HepG2 (cell line): ENCODE measurements at regions not wholly inside any gene's neighbourhood (a gene's known extent, or its start where the extent isn't known, plus 50 kb on each side); places are given as distances from the start of the nearest gene placed in this dataset.

Source experiments
- ASH2L ChIP-seq: fragments of 300-600, 200-600 bp; sonication (generic); IDR thresholded peaks from 2 replicates; pipeline ENCODE4 v1.7.0; 2017; ENCODE audit warnings: low read depth, mild to moderate bottlenecking, moderate library complexity, mixed read lengths, low read length; ENCODE audit not compliant: insufficient read length
- CC2D1A ChIP-seq: sonication (generic); formaldehyde crosslinking; IDR thresholded peaks from 2 replicates; pipeline ENCODE4 v1.8.1; 2023; ENCODE audit warnings: mild to moderate bottlenecking, missing genetic modification reagents
- EP300 ChIP-seq, 3 experiments: sonication (generic) in 1 of 3; formaldehyde crosslinking in 1 of 3; IDR thresholded peaks; 2 replicates each; pipeline versions ENCODE4 v1.5.1 to v1.6.1; 2011 to 2020; ENCODE audit warnings: low read depth in 2 of 3, low read length in 2 of 3, borderline replicate concordance in 1 of 3, improper control_type of control experiment in 1 of 3, mild to moderate bottlenecking in 1 of 3, missing genetic modification reagents in 1 of 3, moderate library complexity in 1 of 3
- PHF21A ChIP-seq: sonication (generic); formaldehyde crosslinking; IDR thresholded peaks from 2 replicates; pipeline ENCODE4 v1.5.0; 2020; ENCODE audit warnings: mild to moderate bottlenecking, missing genetic modification reagents
- POLR2A ChIP-seq, 2 experiments: IDR thresholded peaks; 2 replicates each; pipeline ENCODE4 v1.6.1; 2011; ENCODE audit warnings: low read depth in 2 of 2, low read length in 2 of 2, mild to moderate bottlenecking in 1 of 2, moderate library complexity in 1 of 2; ENCODE audit not compliant: insufficient read depth in 1 of 2
- RBM22 ChIP-seq: fragments of 200-400 bp; formaldehyde crosslinking; optimal IDR thresholded peaks from 2 replicates; pipeline ENCODE3; 2017; ENCODE audit warnings: mild to moderate bottlenecking, low read length, moderate library complexity
- SP4 ChIP-seq: sonication (generic); formaldehyde crosslinking; IDR thresholded peaks from 2 replicates; pipeline ENCODE4 v1.8.1; 2023; ENCODE audit warnings: mild to moderate bottlenecking, missing genetic modification reagents
- ZBTB20 ChIP-seq: sonication (generic); formaldehyde crosslinking; IDR thresholded peaks from 2 replicates; pipeline ENCODE4 v1.8.1; 2023; ENCODE audit warnings: missing genetic modification reagents, low read depth, mild to moderate bottlenecking, borderline replicate concordance
- ZBTB8A ChIP-seq: sonication (generic); formaldehyde crosslinking; IDR thresholded peaks from 2 replicates; pipeline ENCODE4 v1.4.0; 2020; ENCODE audit warnings: mild to moderate bottlenecking, low read depth, missing genetic modification reagents, borderline replicate concordance
- ZNF143 ChIP-seq: sonication (generic); formaldehyde crosslinking; IDR thresholded peaks from 2 replicates; pipeline ENCODE4 v1.4.0; 2020; ENCODE audit warnings: missing genetic modification reagents
- ZNF558 ChIP-seq: sonication (generic); formaldehyde crosslinking; IDR thresholded peaks from 2 replicates; pipeline ENCODE4 v1.9.0; 2022; ENCODE audit warnings: mild to moderate bottlenecking, missing genetic modification reagents, borderline replicate concordance
- TF ChIP-seq, protein P1 (sequence below): IDR thresholded peaks from 2 replicates; pipeline ENCODE4 v1.6.1; 2016; ENCODE audit warnings: low read depth, control low read depth
- TF ChIP-seq, protein P2 (sequence below): sonication (generic); formaldehyde crosslinking; IDR thresholded peaks from 2 replicates; pipeline ENCODE4 v1.5.0; 2020; ENCODE audit warnings: mild to moderate bottlenecking, missing genetic modification reagents, moderate library complexity

GRCh38 chr4:95732061-95732460, 107.8 kb upstream of the PDHA2 start:
- TF ChIP-seq POLR2A (IDR thresholded peaks at IDR 0.05; ENCODE audit: insufficient read depth in 1 of 2, low read depth in 2 of 2, low read length in 2 of 2) (no peak), EP300 (IDR thresholded peaks at IDR 0.05; ENCODE audit: low read depth in 2 of 2, low read length in 2 of 2) (no peak), EP300 (CRISPR knock-in tag; IDR thresholded peaks at IDR 0.05; ENCODE audit: borderline replicate concordance) (no peak), ZNF558 (CRISPR knock-in tag) (no peak), ZBTB20 (no peak), RBM22 (no peak), ASH2L (no peak), ZBTB8A (CRISPR knock-in tag) (no peak), PHF21A (CRISPR knock-in tag) (no peak), SP4 (CRISPR knock-in tag) (no peak), ZNF143 (no peak), CC2D1A (CRISPR knock-in tag) (no peak)
- TF ChIP-seq, protein P1, sequence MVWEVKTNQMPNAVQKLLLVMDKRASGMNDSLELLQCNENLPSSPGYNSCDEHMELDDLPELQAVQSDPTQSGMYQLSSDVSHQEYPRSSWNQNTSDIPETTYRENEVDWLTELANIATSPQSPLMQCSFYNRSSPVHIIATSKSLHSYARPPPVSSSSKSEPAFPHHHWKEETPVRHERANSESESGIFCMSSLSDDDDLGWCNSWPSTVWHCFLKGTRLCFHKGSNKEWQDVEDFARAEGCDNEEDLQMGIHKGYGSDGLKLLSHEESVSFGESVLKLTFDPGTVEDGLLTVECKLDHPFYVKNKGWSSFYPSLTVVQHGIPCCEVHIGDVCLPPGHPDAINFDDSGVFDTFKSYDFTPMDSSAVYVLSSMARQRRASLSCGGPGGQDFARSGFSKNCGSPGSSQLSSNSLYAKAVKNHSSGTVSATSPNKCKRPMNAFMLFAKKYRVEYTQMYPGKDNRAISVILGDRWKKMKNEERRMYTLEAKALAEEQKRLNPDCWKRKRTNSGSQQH (CRISPR knock-in tag) = no peak
- TF ChIP-seq, protein P2, sequence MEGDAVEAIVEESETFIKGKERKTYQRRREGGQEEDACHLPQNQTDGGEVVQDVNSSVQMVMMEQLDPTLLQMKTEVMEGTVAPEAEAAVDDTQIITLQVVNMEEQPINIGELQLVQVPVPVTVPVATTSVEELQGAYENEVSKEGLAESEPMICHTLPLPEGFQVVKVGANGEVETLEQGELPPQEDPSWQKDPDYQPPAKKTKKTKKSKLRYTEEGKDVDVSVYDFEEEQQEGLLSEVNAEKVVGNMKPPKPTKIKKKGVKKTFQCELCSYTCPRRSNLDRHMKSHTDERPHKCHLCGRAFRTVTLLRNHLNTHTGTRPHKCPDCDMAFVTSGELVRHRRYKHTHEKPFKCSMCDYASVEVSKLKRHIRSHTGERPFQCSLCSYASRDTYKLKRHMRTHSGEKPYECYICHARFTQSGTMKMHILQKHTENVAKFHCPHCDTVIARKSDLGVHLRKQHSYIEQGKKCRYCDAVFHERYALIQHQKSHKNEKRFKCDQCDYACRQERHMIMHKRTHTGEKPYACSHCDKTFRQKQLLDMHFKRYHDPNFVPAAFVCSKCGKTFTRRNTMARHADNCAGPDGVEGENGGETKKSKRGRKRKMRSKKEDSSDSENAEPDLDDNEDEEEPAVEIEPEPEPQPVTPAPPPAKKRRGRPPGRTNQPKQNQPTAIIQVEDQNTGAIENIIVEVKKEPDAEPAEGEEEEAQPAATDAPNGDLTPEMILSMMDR = no peak
